ENCODE measurements at regions not wholly inside any gene's neighbourhood (a gene's known extent, or its start where the extent isn't known, plus 50 kb on each side); places are given as distances from the start of the nearest gene placed in this dataset.

DNA sequence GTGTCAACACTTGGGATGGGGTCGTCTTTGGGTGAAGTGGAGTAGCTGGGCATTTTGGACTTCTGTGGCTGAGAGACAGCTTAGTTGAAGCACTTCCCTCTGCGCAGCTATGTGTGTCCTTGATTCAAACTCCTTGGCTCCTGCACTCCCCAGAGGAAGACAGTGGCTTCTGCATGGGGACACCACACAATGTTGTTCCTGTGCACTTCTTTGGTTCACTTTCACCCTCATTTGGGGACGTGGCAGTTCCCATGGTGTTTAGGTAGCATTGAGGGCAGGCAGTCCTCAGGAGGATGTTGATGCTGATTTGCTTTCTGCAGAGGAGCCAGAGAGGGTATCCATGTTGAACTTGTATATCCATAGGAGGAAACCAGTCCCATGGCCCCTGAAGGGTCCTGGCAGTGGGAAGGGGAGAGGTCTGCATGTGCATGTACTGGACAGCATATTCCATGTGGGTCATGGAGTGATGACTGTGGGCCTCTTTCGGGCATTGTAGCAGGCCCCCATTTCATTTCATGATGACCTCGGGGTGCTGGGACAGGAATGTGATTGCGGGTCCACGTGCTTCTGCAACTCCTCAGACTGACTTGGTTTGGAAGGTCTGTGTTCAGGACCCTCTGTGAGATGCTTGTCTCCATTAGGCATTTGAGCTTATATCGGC, 135.4 kb downstream of the SNRPN start:
- no peak for TF ChIP-seq CTCF (IDR thresholded peaks at IDR 0.05; ENCODE audit: control extremely low read depth, extremely low read depth, low read depth, missing control alignments)
- ChIA-PET CTCF (interaction anchor here (1.3 kb wide), 1 partner anchor 148 kb away, joined by 3 read pairs; no protein-coding TSS in a partner anchor), POLR2A (no interaction called here)
- no peak for DNase-seq (ENCODE audit: extremely low spot score)

- ChIA-PET POLR2A (no interaction called here), CTCF (interaction anchor here (1.3 kb wide), 1 partner anchor 150 kb away, joined by 3 read pairs; no protein-coding TSS in a partner anchor)
- DNase-seq (ENCODE audit: extremely low spot score) = no peak
- no peak for TF ChIP-seq CTCF (IDR thresholded peaks at IDR 0.05; ENCODE audit: control extremely low read depth, extremely low read depth, low read depth, missing control alignments)
These were observed 136.8 kb downstream of the SNRPN start for GRCh38 chr15:25091421-25092158.

GRCh38 chr15:25092661-25093060, 137.9 kb downstream of the SNRPN start:
- TF ChIP-seq CTCF (IDR thresholded peaks at IDR 0.05; ENCODE audit: control extremely low read depth, extremely low read depth, low read depth, missing control alignments) = no peak
- ChIA-PET POLR2A (no interaction called here), CTCF (no interaction called here)
- no peak for DNase-seq (ENCODE audit: extremely low spot score)

GRCh38 chr15:25093455-25094029, 138.8 kb downstream of the SNRPN start:
- POLR2A ChIA-PET = no interaction called here
- TF ChIP-seq CTCF (IDR thresholded peaks at IDR 0.05; ENCODE audit: control extremely low read depth, extremely low read depth, low read depth, missing control alignments) = no peak
- CTCF ChIA-PET = no interaction called here
- DNase-seq (ENCODE audit: extremely low spot score) = no peak

DNA sequence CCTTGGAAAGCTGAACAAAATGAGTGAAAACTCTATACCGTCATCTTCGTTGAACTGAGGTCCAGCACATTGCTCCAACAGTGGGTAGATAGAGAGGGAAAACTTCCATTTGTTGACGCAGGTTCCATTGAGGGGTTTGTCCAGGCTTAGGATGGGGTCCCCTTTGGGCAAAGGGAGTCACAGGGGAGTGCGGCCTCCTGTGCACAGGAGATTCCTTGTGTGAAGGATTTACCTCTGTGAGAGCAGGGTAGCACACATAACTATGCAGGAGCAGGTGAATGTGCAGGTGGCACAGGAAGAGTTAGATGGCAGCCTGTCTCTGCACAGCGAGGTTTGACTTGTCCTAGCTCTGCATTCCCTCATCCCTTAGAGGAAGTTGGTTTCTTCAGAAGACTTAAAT, 139.3 kb downstream of the SNRPN start:
- ChIA-PET CTCF (no interaction called here), POLR2A (no interaction called here)
- no peak for TF ChIP-seq CTCF (IDR thresholded peaks at IDR 0.05; ENCODE audit: control extremely low read depth, extremely low read depth, low read depth, missing control alignments)
- DNase-seq (ENCODE audit: extremely low spot score) = no peak

- POLR2A ChIA-PET = no interaction called here
- CTCF ChIA-PET = no interaction called here
These were observed 139.7 kb downstream of the SNRPN start for GRCh38 chr15:25094519-25094918.

More at GRCh38 chr15:25094519-25094918, 139.7 kb downstream of the SNRPN start:
- no peak for DNase-seq (ENCODE audit: extremely low spot score)
- TF ChIP-seq CTCF (IDR thresholded peaks at IDR 0.05; ENCODE audit: control extremely low read depth, extremely low read depth, low read depth, missing control alignments) = no peak
